ENCODE measurements at regions not wholly inside any gene's neighbourhood (a gene's known extent, or its start where the extent isn't known, plus 50 kb on each side); places are given as distances from the start of the nearest gene placed in this dataset.
A peak's percentile ranks its signal among the peaks of the same experiment; 100 is the strongest.

GRCh38 chr13:84980571-84980970 is 818.6 kb downstream of the SLITRK6 start:
- no peak overlapping the region for H3K4me3 ChIP-seq (ENCODE audit: low read length)
- DNase-seq (ENCODE audit: low read depth, low spot score): no peak

- H3K4me3 ChIP-seq (ENCODE audit: low read length): no peak overlapping the region
- DNase-seq (ENCODE audit: low read depth, low spot score): no peak
These were observed 820.4 kb downstream of the SLITRK6 start for GRCh38 chr13:84978851-84979250.

- no peak overlapping the region for H3K4me3 ChIP-seq (ENCODE audit: low read length)
- no peak for DNase-seq (ENCODE audit: low read depth, low spot score)
These were observed 825.6 kb downstream of the SLITRK6 start for GRCh38 chr13:84973661-84974060.

- DNase-seq (ENCODE audit: low read depth, low spot score): no peak
- H3K4me3 ChIP-seq (ENCODE audit: low read length): no peak overlapping the region
These were observed 826.3 kb downstream of the SLITRK6 start for GRCh38 chr13:84972907-84973306.

GRCh38 chr13:84962849-84963248 is 836.4 kb downstream of the SLITRK6 start:
- DNase-seq (ENCODE audit: low read depth, low spot score): no peak
- no peak overlapping the region for H3K4me3 ChIP-seq (ENCODE audit: low read length)

- no peak for DNase-seq (ENCODE audit: low read depth, low spot score)
- H3K4me3 ChIP-seq (ENCODE audit: low read length): no peak overlapping the region
These were observed 837.0 kb downstream of the SLITRK6 start for GRCh38 chr13:84962141-84962750.

- DNase-seq (ENCODE audit: low read depth, low spot score): no peak
- H3K4me3 ChIP-seq (ENCODE audit: low read length): no peak overlapping the region
These were observed 838.2 kb downstream of the SLITRK6 start for GRCh38 chr13:84961023-84961422.

GRCh38 chr13:84959818-84960217 is 839.4 kb downstream of the SLITRK6 start:
- H3K4me3 ChIP-seq (ENCODE audit: low read length): no peak overlapping the region
- DNase-seq (ENCODE audit: low read depth, low spot score): no peak

- no peak overlapping the region for H3K4me3 ChIP-seq (ENCODE audit: low read length)
These were observed 844.6 kb downstream of the SLITRK6 start for GRCh38 chr13:84954636-84955035.

GRCh38 chr13:84951128-84951527 is 848.1 kb downstream of the SLITRK6 start:
- no peak for DNase-seq (ENCODE audit: low read depth, low spot score)
- no peak overlapping the region for H3K4me3 ChIP-seq (ENCODE audit: low read length)

More at GRCh38 chr13:84954636-84955035, 844.6 kb downstream of the SLITRK6 start:
- DNase-seq (ENCODE audit: low read depth, low spot score): no peak

- no peak overlapping the region for H3K4me3 ChIP-seq (ENCODE audit: low read length)
- no peak for DNase-seq (ENCODE audit: low read depth, low spot score)
These were observed 853.0 kb downstream of the SLITRK6 start for GRCh38 chr13:84946192-84946591.

- no peak overlapping the region for H3K4me3 ChIP-seq (ENCODE audit: low read length)
- DNase-seq (ENCODE audit: low read depth, low spot score): no peak
These were observed 858.4 kb downstream of the SLITRK6 start for GRCh38 chr13:84940798-84941197.

GRCh38 chr13:84940167-84940566 is 859.1 kb downstream of the SLITRK6 start:
- no peak for DNase-seq (ENCODE audit: low read depth, low spot score)
- H3K4me3 ChIP-seq (ENCODE audit: low read length): no peak overlapping the region

GRCh38 chr13:84934911-84935310 is 864.3 kb downstream of the SLITRK6 start:
- DNase-seq (ENCODE audit: low read depth, low spot score): no peak
- H3K4me3 ChIP-seq (ENCODE audit: low read length): no peak overlapping the region

GRCh38 chr13:84933797-84934196 is 865.4 kb downstream of the SLITRK6 start:
- DNase-seq (ENCODE audit: low read depth, low spot score): no peak
- no peak overlapping the region for H3K4me3 ChIP-seq (ENCODE audit: low read length)

GRCh38 chr13:84931264-84931663 is 868.0 kb downstream of the SLITRK6 start:
- DNase-seq (ENCODE audit: low read depth, low spot score): no peak

GRCh38 chr13:84927442-84928169 is 871.6 kb downstream of the SLITRK6 start:
- no peak for DNase-seq (ENCODE audit: low read depth, low spot score)
- no peak overlapping the region for H3K4me3 ChIP-seq (ENCODE audit: low read length)

More at GRCh38 chr13:84931264-84931663, 868.0 kb downstream of the SLITRK6 start:
- H3K4me3 ChIP-seq (ENCODE audit: low read length): no peak overlapping the region

GRCh38 chr13:84925443-84925842 is 873.8 kb downstream of the SLITRK6 start:
- DNase-seq (ENCODE audit: low read depth, low spot score): no peak

GRCh38 chr13:84923831-84924230 is 875.4 kb downstream of the SLITRK6 start:
- DNase-seq (ENCODE audit: low read depth, low spot score): no peak
- H3K4me3 ChIP-seq (ENCODE audit: low read length): no peak overlapping the region

More at GRCh38 chr13:84925443-84925842, 873.8 kb downstream of the SLITRK6 start:
- H3K4me3 ChIP-seq (ENCODE audit: low read length): no peak overlapping the region

GRCh38 chr13:84917252-84917878 is 881.9 kb downstream of the SLITRK6 start:
- peak; percentile 2 for DNase-seq (ENCODE audit: low read depth, low spot score)
- no peak overlapping the region for H3K4me3 ChIP-seq (ENCODE audit: low read length)

Data from Jurkat, Clone E6-1 (cell line).